ENCODE measurements at regions not wholly inside any gene's neighbourhood (a gene's known extent, or its start where the extent isn't known, plus 50 kb on each side); places are given as distances from the start of the nearest gene placed in this dataset.

DNA sequence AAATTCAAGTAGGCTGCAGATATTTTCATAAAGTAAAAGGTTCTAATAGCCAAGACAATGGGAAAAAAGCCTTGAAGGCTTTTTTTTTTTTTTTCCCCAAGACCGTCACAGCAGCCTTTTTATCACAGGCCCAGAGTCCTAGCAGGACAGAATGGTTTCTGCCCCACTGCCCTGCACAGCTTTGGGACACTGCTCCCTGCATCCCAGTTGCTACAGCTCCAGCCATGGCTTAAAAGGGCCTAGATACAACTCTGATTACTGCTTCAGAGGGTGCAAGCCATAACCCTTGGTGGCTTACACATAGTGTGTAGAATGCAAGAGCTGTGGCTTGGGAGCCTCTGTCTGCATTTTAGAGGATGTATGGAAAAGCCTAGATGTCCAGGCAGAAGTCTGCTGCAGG, 1362.8 kb downstream of the SLITRK5 start:
- DNase-seq (no peak), ATAC-seq (no peak)
- no peaks in the 10 kb centered on the region for H3K27me3 ChIP-seq (ENCODE audit: low read depth)
- H3K4me3 ChIP-seq, result no peak overlapping the region
- no peaks in the 10 kb centered on the region for H3K4me1 ChIP-seq
- no peaks in the 10 kb centered on the region for H3K36me3 ChIP-seq
- H3K9me3 ChIP-seq, result no peaks in the 10 kb centered on the region
- TF ChIP-seq, protein P1, sequence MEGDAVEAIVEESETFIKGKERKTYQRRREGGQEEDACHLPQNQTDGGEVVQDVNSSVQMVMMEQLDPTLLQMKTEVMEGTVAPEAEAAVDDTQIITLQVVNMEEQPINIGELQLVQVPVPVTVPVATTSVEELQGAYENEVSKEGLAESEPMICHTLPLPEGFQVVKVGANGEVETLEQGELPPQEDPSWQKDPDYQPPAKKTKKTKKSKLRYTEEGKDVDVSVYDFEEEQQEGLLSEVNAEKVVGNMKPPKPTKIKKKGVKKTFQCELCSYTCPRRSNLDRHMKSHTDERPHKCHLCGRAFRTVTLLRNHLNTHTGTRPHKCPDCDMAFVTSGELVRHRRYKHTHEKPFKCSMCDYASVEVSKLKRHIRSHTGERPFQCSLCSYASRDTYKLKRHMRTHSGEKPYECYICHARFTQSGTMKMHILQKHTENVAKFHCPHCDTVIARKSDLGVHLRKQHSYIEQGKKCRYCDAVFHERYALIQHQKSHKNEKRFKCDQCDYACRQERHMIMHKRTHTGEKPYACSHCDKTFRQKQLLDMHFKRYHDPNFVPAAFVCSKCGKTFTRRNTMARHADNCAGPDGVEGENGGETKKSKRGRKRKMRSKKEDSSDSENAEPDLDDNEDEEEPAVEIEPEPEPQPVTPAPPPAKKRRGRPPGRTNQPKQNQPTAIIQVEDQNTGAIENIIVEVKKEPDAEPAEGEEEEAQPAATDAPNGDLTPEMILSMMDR (IDR thresholded peaks at IDR 0.05), result no peak
- intact Hi-C loops (cut with DNase I), result no loop called here
- H3K27ac ChIP-seq, result no peak overlapping the region

DNA sequence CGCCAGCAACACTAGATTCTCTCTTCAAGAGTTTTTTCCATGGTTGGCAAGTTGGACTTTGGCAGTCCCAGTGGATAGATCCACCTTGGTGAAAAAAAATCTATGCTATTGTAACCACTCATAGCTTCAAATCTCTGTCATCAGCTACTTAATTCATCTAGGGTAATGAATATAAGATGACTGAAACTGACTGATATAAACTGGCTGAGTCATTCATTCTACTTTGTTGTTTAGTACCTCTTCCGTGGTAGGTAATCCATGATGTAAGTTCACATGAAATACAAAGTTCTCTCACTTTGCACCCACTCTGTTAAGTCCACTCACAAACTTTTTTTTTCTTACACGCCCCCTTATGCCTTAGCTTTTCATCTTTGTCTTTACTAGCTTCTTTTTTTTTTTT, 1381.5 kb downstream of the SLITRK5 start:
- H3K27me3 ChIP-seq (ENCODE audit: low read depth), result no peaks in the 10 kb centered on the region
- intact Hi-C loops (cut with DNase I), result no loop called here
- H3K9me3 ChIP-seq, result no peaks in the 10 kb centered on the region
- no peak for ATAC-seq
- no peaks in the 10 kb centered on the region for H3K4me1 ChIP-seq
- TF ChIP-seq, protein P1 (IDR thresholded peaks at IDR 0.05), result no peak
- no peak overlapping the region for H3K4me3 ChIP-seq
- DNase-seq, result no peak
- H3K27ac ChIP-seq, result no peak overlapping the region
- H3K36me3 ChIP-seq, result no peaks in the 10 kb centered on the region

DNA sequence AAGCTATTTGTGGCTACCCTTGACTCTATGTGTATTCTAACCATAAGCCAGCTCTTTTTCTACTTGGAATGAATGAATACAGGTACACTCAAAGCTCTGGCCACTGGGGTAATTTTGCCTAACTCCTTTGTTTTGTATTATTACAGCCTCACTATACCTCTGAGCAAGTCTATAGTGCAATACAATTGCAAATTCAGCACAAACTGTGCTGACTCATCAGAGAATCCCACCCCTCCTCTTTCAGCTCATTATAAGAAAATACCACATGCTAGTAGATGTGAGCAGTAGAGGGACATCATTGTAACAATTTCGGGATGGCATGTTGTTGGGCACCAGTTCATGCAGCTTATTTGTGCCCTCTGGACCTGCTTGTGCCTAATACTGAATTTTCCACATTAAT, 1382.2 kb downstream of the SLITRK5 start:
- no peak overlapping the region for H3K4me3 ChIP-seq
- no peaks in the 10 kb centered on the region for H3K4me1 ChIP-seq
- H3K27me3 ChIP-seq (ENCODE audit: low read depth), result no peaks in the 10 kb centered on the region
- intact Hi-C loops (cut with DNase I), result no loop called here
- ATAC-seq (no peak), DNase-seq (no peak)
- H3K9me3 ChIP-seq, result no peaks in the 10 kb centered on the region
- no peaks in the 10 kb centered on the region for H3K36me3 ChIP-seq
- TF ChIP-seq, protein P1 (IDR thresholded peaks at IDR 0.05), result no peak
- H3K27ac ChIP-seq, result no peak overlapping the region

DNA sequence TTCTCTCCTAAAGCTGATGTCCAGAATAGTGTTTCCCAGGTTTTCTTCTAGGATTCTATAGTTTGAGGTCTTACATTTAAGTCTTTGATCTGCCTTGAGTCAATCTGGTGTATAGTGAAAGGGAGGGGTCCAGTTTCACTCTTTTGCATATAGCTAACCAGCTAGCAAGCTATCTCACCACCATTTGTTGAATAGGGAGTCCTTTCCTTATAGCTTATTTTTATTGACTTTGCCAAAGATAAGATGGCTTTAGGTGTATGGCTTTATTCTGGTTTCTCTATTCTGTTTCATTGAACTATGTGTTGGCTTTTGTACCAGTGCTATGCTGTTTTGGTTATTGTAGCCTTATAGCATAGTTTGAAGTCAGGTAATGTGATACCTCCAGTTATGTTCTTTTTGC, 1386.1 kb downstream of the SLITRK5 start:
- H3K27me3 ChIP-seq (ENCODE audit: low read depth), result no peaks in the 10 kb centered on the region
- intact Hi-C loops (cut with DNase I), result no loop called here
- H3K9me3 ChIP-seq, result no peaks in the 10 kb centered on the region
- no peak for DNase-seq
- H3K36me3 ChIP-seq, result no peaks in the 10 kb centered on the region
- ATAC-seq, result no peak
- H3K4me1 ChIP-seq, result no peaks in the 10 kb centered on the region
- H3K4me3 ChIP-seq, result no peak overlapping the region
- H3K27ac ChIP-seq, result no peak overlapping the region
- TF ChIP-seq, protein P1 (IDR thresholded peaks at IDR 0.05), result no peak

DNA sequence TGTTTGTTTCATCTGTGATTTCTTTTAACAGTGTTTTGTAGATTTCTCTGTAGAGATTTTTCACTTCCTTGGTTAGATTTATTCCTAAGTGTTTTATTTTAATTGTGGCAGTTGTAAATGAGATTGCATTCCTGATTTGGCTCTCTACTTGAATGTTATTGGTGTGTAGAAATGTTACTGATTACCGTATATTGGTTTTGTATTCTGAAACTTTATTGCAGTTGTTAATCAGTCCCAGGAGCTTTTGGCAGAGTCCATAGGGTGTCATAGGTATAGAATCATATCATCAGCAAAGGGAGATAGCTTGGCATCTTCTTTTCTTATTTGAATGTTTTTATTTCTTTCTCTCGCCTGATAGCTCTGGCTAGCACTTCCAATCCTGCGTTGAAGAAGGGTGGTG, 1386.7 kb downstream of the SLITRK5 start:
- no peak for ATAC-seq
- no peaks in the 10 kb centered on the region for H3K4me1 ChIP-seq

More for the DNA sequence above, 1386.7 kb downstream of the SLITRK5 start:
- Histone ChIP-seq H3K27ac (no peak overlapping the region), H3K4me3 (no peak overlapping the region), H3K9me3 (no peaks in the 10 kb centered on the region), H3K36me3 (no peaks in the 10 kb centered on the region), H3K27me3 (ENCODE audit: low read depth) (no peaks in the 10 kb centered on the region)
- intact Hi-C loops (cut with DNase I), result no loop called here
- DNase-seq, result no peak
- TF ChIP-seq, protein P1 (IDR thresholded peaks at IDR 0.05), result no peak

Data from lower lobe of right lung (tissue), 2 donors.